ENCODE measurements at regions not wholly inside any gene's neighbourhood (a gene's known extent, or its start where the extent isn't known, plus 50 kb on each side); places are given as distances from the start of the nearest gene placed in this dataset.

DNA sequence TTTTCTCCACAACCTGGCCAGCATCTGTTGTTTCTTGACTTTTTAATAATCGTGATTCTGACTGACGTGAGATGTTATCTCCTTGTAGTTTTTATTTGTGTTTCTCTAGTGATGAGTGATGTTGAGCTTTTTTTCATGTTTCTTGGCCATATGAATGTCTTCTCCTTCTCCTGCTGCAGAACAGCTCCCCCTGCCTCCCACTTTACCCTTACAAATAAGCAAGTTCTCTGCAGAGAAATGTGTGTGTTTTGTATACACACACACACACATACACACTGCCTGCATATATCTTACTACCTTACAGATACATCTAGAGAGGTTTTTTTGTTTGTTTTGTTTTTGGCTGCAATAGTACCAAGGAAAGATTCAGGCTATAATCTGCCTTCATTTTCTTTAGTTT lies 88.7 kb upstream of the PHF24 start:
- no peaks in the 10 kb centered on the region for H3K4me1 ChIP-seq (ENCODE audit: insufficient read depth, low read length)
- no peaks in the 10 kb centered on the region for H4K20me1 ChIP-seq (ENCODE audit: low read length)
- POLR2A ChIA-PET (ENCODE audit: unreplicated experiment) = no interaction called here
- H2AFZ ChIP-seq (ENCODE audit: low read length) = no peak overlapping the region
- H3K36me3 ChIP-seq (ENCODE audit: low read depth, low read length) = no peaks in the 10 kb centered on the region
- no peaks in the 10 kb centered on the region for H3F3A ChIP-seq (ENCODE audit: low read length, unreplicated experiment)
- DNase-seq = peak; percentile 34
- no peak overlapping the region for H3K9ac ChIP-seq (ENCODE audit: low read length)
- no peak overlapping the region for H3K4me3 ChIP-seq (ENCODE audit: low read length)
- BruUV-seq (replicated peaks) = no TSS peak
- TF ChIP-seq EZH2 (IDR thresholded peaks at IDR 0.05; ENCODE audit: low read length, unreplicated experiment) = no peak
- TF ChIP-seq, protein P1, sequence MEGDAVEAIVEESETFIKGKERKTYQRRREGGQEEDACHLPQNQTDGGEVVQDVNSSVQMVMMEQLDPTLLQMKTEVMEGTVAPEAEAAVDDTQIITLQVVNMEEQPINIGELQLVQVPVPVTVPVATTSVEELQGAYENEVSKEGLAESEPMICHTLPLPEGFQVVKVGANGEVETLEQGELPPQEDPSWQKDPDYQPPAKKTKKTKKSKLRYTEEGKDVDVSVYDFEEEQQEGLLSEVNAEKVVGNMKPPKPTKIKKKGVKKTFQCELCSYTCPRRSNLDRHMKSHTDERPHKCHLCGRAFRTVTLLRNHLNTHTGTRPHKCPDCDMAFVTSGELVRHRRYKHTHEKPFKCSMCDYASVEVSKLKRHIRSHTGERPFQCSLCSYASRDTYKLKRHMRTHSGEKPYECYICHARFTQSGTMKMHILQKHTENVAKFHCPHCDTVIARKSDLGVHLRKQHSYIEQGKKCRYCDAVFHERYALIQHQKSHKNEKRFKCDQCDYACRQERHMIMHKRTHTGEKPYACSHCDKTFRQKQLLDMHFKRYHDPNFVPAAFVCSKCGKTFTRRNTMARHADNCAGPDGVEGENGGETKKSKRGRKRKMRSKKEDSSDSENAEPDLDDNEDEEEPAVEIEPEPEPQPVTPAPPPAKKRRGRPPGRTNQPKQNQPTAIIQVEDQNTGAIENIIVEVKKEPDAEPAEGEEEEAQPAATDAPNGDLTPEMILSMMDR (conservative IDR thresholded peaks at IDR 0.05; ENCODE audit: low read depth, low read length) = peak; percentile 51
- ATAC-seq = no peak
- H3K27ac ChIP-seq (ENCODE audit: low read length) = no peak overlapping the region
- intact Hi-C loops (cut with micrococcal nuclease) = loop anchor here (2.0 kb wide), 1 partner anchor 109 kb away; no protein-coding TSS in a partner anchor
- no peaks in the 10 kb centered on the region for H3K9me3 ChIP-seq (ENCODE audit: low read length)
- no peak overlapping the region for H3K4me2 ChIP-seq (ENCODE audit: low read length)
- H3K9me2 ChIP-seq (replicated peaks; ENCODE audit: low read length) = no peaks in the 10 kb centered on the region
- H3K79me2 ChIP-seq (ENCODE audit: low read length) = no peaks in the 10 kb centered on the region
- H3K27me3 ChIP-seq (ENCODE audit: low read length) = 0 out of 2 replicates have a peak, but pooled peaks cover 4% of the 10 kb centered on the region
- CTCF ChIA-PET = interaction anchor here (0.6 kb wide), 2 partner anchors 11 to 109 kb away, joined by 3 read pairs; no protein-coding TSS in a partner anchor

- Histone ChIP-seq H3K79me2 (ENCODE audit: low read length) (no peaks in the 10 kb centered on the region), H3K4me1 (ENCODE audit: insufficient read depth, low read length) (no peaks in the 10 kb centered on the region), H3K9ac (ENCODE audit: low read length) (no peak overlapping the region), H3K9me3 (ENCODE audit: low read length) (no peaks in the 10 kb centered on the region), H2AFZ (ENCODE audit: low read length) (no peak overlapping the region), H3K9me2 (replicated peaks; ENCODE audit: low read length) (no peaks in the 10 kb centered on the region), H3F3A (ENCODE audit: low read length, unreplicated experiment) (no peaks in the 10 kb centered on the region), H3K4me2 (ENCODE audit: low read length) (no peak overlapping the region), H4K20me1 (ENCODE audit: low read length) (no peaks in the 10 kb centered on the region), H3K27me3 (ENCODE audit: low read length) (0 out of 2 replicates have a peak, but pooled peaks cover 4% of the 10 kb centered on the region), H3K36me3 (ENCODE audit: low read depth, low read length) (no peaks in the 10 kb centered on the region), H3K27ac (ENCODE audit: low read length) (no peak overlapping the region), H3K4me3 (ENCODE audit: low read length) (no peak overlapping the region)
- TF ChIP-seq EZH2phosphoT487 (IDR thresholded peaks at IDR 0.05; ENCODE audit: borderline replicate concordance, low read length) (no peak), EZH2 (IDR thresholded peaks at IDR 0.05; ENCODE audit: low read length, unreplicated experiment) (no peak)
- TF ChIP-seq, protein P1 (conservative IDR thresholded peaks at IDR 0.05; ENCODE audit: low read depth, low read length) = no peak
- POLR2A ChIA-PET (ENCODE audit: unreplicated experiment) = no interaction called here
- BruUV-seq (replicated peaks) = no TSS peak
- CTCF ChIA-PET = no interaction called here
- ATAC-seq = no peak
- intact Hi-C loops (cut with micrococcal nuclease) = no loop called here
- no peak for DNase-seq
These were observed 91.5 kb upstream of the PHF24 start for GRCh38 chr9:34866614-34867013.

GRCh38 chr9:34863426-34863825 lies 94.7 kb upstream of the PHF24 start:
- POLR2A ChIA-PET (ENCODE audit: unreplicated experiment) = no interaction called here
- TF ChIP-seq, protein P1 (conservative IDR thresholded peaks at IDR 0.05; ENCODE audit: low read depth, low read length) = no peak
- TF ChIP-seq EZH2phosphoT487 (IDR thresholded peaks at IDR 0.05; ENCODE audit: borderline replicate concordance, low read length) (no peak), EZH2 (IDR thresholded peaks at IDR 0.05; ENCODE audit: low read length, unreplicated experiment) (no peak)

More at GRCh38 chr9:34863426-34863825, 94.7 kb upstream of the PHF24 start:
- no peaks in the 10 kb centered on the region for H3F3A ChIP-seq (ENCODE audit: low read length, unreplicated experiment)
- no peaks in the 10 kb centered on the region for H4K20me1 ChIP-seq (ENCODE audit: low read length)
- H3K9me3 ChIP-seq (ENCODE audit: low read length) = no peaks in the 10 kb centered on the region
- H3K9me2 ChIP-seq (replicated peaks; ENCODE audit: low read length) = no peaks in the 10 kb centered on the region
- no peak for ATAC-seq
- no TSS peak for BruUV-seq (replicated peaks)
- no peak overlapping the region for H3K4me2 ChIP-seq (ENCODE audit: low read length)
- intact Hi-C loops (cut with micrococcal nuclease) = no loop called here
- no peaks in the 10 kb centered on the region for H3K4me1 ChIP-seq (ENCODE audit: insufficient read depth, low read length)
- no peak overlapping the region for H2AFZ ChIP-seq (ENCODE audit: low read length)
- no peak overlapping the region for H3K9ac ChIP-seq (ENCODE audit: low read length)
- no peak overlapping the region for H3K27ac ChIP-seq (ENCODE audit: low read length)
- DNase-seq = no peak
- H3K36me3 ChIP-seq (ENCODE audit: low read depth, low read length) = no peaks in the 10 kb centered on the region
- CTCF ChIA-PET = no interaction called here
- no peaks in the 10 kb centered on the region for H3K79me2 ChIP-seq (ENCODE audit: low read length)
- no peak overlapping the region for H3K4me3 ChIP-seq (ENCODE audit: low read length)
- H3K27me3 ChIP-seq (ENCODE audit: low read length) = 0 out of 2 replicates have a peak, but pooled peaks cover 4% of the 10 kb centered on the region

All from PC-3 (cell line).